Ishikawa (cell line): ENCODE measurements at regions not wholly inside any gene's neighbourhood (a gene's known extent, or its start where the extent isn't known, plus 50 kb on each side); places are given as distances from the start of the nearest gene placed in this dataset.

ENCODE experiments used
- CEBPB ChIP-seq: IDR thresholded peaks from 2 replicates; pipeline ENCODE4 v1.6.1; 2012
- CREB1 ChIP-seq: IDR thresholded peaks from 2 replicates; pipeline ENCODE4 v1.6.1; 2012; ENCODE audit warnings: low read depth
- EGR1 ChIP-seq: IDR thresholded peaks from 2 replicates; pipeline ENCODE4 v1.6.1; 2012
- EP300 ChIP-seq: IDR thresholded peaks from 2 replicates; pipeline ENCODE4 v1.6.1; 2012; ENCODE audit warnings: borderline replicate concordance
- FOXM1 ChIP-seq: IDR thresholded peaks from 2 replicates; pipeline ENCODE4 v1.6.1; 2012; ENCODE audit warnings: low read depth, borderline replicate concordance
- MAX ChIP-seq: IDR thresholded peaks from 2 replicates; pipeline ENCODE4 v1.6.1; 2012
- RAD21 ChIP-seq: IDR thresholded peaks from 2 replicates; pipeline ENCODE4 v1.6.1; 2012; ENCODE audit warnings: low read depth
- REST ChIP-seq: IDR thresholded peaks from 2 replicates; pipeline ENCODE4 v1.6.1; 2012; ENCODE audit warnings: low read depth, mild to moderate bottlenecking
- TAF1 ChIP-seq: IDR thresholded peaks from 2 replicates; pipeline ENCODE4 v1.6.1; 2012; ENCODE audit warnings: low read depth, mild to moderate bottlenecking
- TCF12 ChIP-seq: IDR thresholded peaks from 2 replicates; pipeline ENCODE4 v1.6.1; 2012; ENCODE audit warnings: low read depth
- TEAD4 ChIP-seq: IDR thresholded peaks from 2 replicates; pipeline ENCODE4 v1.6.1; 2012
- USF1 ChIP-seq: IDR thresholded peaks from 2 replicates; pipeline ENCODE4 v1.6.1; 2012
- YY1 ChIP-seq: IDR thresholded peaks from 2 replicates; pipeline ENCODE4 v1.6.1; 2012; ENCODE audit warnings: low read depth

DNA sequence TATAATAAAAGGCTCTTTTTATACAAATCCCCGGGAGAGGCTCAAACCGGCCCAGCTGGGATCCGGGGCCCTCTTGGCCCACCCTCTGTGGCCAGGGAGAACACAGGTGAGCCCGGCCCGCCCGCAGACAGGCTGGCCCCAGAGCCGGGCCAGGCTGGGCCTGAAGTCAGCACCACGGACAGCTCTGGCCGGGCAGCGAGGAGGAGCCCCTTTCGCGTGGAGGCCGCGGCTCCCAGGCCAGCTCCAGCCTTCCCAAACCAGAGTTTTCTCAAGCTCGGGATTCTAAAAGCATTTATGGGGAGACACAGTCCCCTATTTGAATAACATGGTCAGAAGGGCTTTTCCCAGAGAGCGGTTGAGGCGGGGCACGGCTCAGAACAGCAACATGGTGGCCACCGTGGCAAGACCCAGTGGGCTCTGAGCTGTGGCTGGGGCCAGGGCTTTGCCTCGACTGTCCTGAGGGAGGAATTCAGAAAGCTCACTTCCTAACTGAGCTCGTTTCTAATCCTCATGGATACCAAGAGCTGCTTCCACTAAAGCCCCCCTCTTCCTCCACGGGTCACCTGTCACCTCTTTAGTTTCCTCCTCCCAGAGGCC lies 115.4 kb downstream of the BRD1 start:
- TF ChIP-seq TCF12 (no peak), YY1 (no peak), EP300 (no peak), MAX (no peak), CEBPB (no peak), TAF1 (no peak), REST (peak; percentile 96), TEAD4 (no peak), FOXM1 (no peak), EGR1 (no peak), CREB1 (no peak), USF1 (no peak), RAD21 (no peak)
